Uterus (tissue), 2 donors: ENCODE measurements at regions not wholly inside any gene's neighbourhood (a gene's known extent, or its start where the extent isn't known, plus 50 kb on each side); places are given as distances from the start of the nearest gene placed in this dataset.

Experiments used
- POLR2A ChIP-seq, 2 donors: fragments of 450-650 bp; IDR thresholded peaks; one replicate each; pipeline ENCODE4 v1.6.1; 2016; ENCODE audit warnings: antibody characterized with exemption in 2 of 2, mild to moderate bottlenecking in 1 of 2, moderate library complexity in 1 of 2
- TF ChIP-seq, protein P1 (sequence below), 4 experiments: fragments of 200-600 bp in 2 of 4; fragments of 450-650 bp in 2 of 4; sonication (generic) in 2 of 4; IDR thresholded peaks; one replicate each; pipeline ENCODE4 v1.5.1; 2016 to 2019; ENCODE audit warnings: antibody characterized with exemption in 4 of 4, mild to moderate bottlenecking in 2 of 4, moderate library complexity in 1 of 4

DNA sequence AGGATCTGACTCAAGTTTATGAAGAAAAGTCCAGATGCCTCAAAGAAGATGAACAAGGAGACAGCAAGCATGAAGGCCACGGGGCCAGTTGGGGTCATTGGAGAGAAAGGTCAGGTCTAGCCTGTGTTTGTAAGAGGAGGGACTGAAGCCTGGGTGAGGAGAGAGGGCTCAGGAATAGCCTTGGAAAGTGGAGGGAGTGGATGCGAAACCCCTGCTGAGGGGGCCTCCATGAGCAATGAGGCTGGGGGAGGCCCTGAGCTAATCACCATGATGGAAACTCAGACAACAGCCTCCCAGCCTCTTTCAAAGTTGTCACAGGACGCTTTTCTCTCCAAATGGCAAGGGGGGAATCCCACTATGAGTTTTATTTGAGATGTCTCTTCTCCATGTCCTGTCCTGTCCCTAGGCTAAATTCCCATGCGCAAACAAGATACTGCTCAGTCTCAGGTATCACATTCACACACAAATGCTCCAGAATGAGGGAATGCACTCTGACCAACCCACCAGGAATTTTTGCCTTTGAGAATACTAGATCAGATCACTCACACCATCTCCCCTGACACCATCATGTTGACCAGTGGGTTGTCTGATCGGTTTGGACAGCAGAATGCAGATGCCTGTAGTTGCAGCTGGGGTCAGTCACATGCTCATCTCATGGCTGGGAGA is 51.3 kb upstream of the TOP3B start:
- TF ChIP-seq, protein P1, sequence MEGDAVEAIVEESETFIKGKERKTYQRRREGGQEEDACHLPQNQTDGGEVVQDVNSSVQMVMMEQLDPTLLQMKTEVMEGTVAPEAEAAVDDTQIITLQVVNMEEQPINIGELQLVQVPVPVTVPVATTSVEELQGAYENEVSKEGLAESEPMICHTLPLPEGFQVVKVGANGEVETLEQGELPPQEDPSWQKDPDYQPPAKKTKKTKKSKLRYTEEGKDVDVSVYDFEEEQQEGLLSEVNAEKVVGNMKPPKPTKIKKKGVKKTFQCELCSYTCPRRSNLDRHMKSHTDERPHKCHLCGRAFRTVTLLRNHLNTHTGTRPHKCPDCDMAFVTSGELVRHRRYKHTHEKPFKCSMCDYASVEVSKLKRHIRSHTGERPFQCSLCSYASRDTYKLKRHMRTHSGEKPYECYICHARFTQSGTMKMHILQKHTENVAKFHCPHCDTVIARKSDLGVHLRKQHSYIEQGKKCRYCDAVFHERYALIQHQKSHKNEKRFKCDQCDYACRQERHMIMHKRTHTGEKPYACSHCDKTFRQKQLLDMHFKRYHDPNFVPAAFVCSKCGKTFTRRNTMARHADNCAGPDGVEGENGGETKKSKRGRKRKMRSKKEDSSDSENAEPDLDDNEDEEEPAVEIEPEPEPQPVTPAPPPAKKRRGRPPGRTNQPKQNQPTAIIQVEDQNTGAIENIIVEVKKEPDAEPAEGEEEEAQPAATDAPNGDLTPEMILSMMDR (IDR thresholded peaks at IDR 0.05), result no peak
- no peak for TF ChIP-seq POLR2A (IDR thresholded peaks at IDR 0.05)
